Uterus (tissue), 3 donors: ENCODE measurements at regions not wholly inside any gene's neighbourhood (a gene's known extent, or its start where the extent isn't known, plus 50 kb on each side); places are given as distances from the start of the nearest gene placed in this dataset.

Experiments
- DNase-seq, 2 donors: peaks; one replicate each; pipeline ENCODE4 v3.0.0-alpha.2; 2019 to 2020
- H3K27ac ChIP-seq, 2 donors: fragments of 200-600 bp; sonication (generic); 1 replicate in 1 of 2; 2 replicates in 1 of 2; pipeline ENCODE4 v1.5.1; 2016 to 2018
- H3K27me3 ChIP-seq, 2 donors: fragments of 200-600 bp; sonication (generic); one replicate each; pipeline ENCODE4 v1.5.1; 2018 to 2019; ENCODE audit warnings: control low read depth in 1 of 2
- H3K36me3 ChIP-seq, 2 donors: fragments of 200-600 bp; sonication (generic); one replicate each; pipeline ENCODE4 v1.5.1; 2019; ENCODE audit warnings: control low read depth in 1 of 2
- H3K4me1 ChIP-seq, 2 donors: fragments of 200-600 bp; sonication (generic); one replicate each; pipeline ENCODE4 v1.5.1; 2018 to 2019; ENCODE audit warnings: control low read depth in 1 of 2
- H3K4me3 ChIP-seq, 2 donors: fragments of 200-600 bp; sonication (generic); 1 replicate in 1 of 2; 2 replicates in 1 of 2; pipeline ENCODE4 v1.5.1; 2018 to 2019; ENCODE audit warnings: mild to moderate bottlenecking in 1 of 2
- H3K9me3 ChIP-seq, 2 donors: fragments of 200-600 bp; sonication (generic); one replicate each; pipeline ENCODE4 v1.5.1; 2019; ENCODE audit warnings: control low read depth in 1 of 2
- CTCF ChIP-seq, 4 experiments: fragments of 200-600 bp in 2 of 4; fragments of 450-650 bp in 2 of 4; sonication (generic) in 2 of 4; IDR thresholded peaks; one replicate each; pipeline ENCODE4 v1.5.1; 2016 to 2019; ENCODE audit warnings: antibody characterized with exemption in 4 of 4, mild to moderate bottlenecking in 2 of 4, moderate library complexity in 1 of 4
- POLR2A ChIP-seq, 2 donors: fragments of 450-650 bp; IDR thresholded peaks; one replicate each; pipeline ENCODE4 v1.6.1; 2016; ENCODE audit warnings: antibody characterized with exemption in 2 of 2, mild to moderate bottlenecking in 1 of 2, moderate library complexity in 1 of 2
- intact Hi-C: fragments of 100-400 bp; cut with DNase I; formaldehyde crosslinking; loops from one replicate; pipeline ENCODE4 v1.15.1; 2023; ENCODE audit warnings: low total_unique reads
- donor health status: DM: yes; HTN: yes; CAD: no.

GRCh38 chr3:144865948-144866347 lies 894.3 kb downstream of the DIPK2A start:
- Histone ChIP-seq H3K27me3 (no peaks in the 10 kb centered on the region), H3K9me3 (no peaks in the 10 kb centered on the region), H3K4me3 (no peak overlapping the region), H3K27ac (no peak overlapping the region), H3K36me3 (no peaks in the 10 kb centered on the region), H3K4me1 (no peaks in the 10 kb centered on the region)
- TF ChIP-seq CTCF (IDR thresholded peaks at IDR 0.05) = no peak
- no peak for TF ChIP-seq POLR2A (IDR thresholded peaks at IDR 0.05)
- no peak for DNase-seq
- intact Hi-C loops = no loop called here

- no peak overlapping the region for H3K4me3 ChIP-seq
- H3K9me3 ChIP-seq = no peaks in the 10 kb centered on the region
- intact Hi-C loops = no loop called here
- no peaks in the 10 kb centered on the region for H3K4me1 ChIP-seq
- no peaks in the 10 kb centered on the region for H3K27me3 ChIP-seq
- H3K36me3 ChIP-seq = no peaks in the 10 kb centered on the region
- TF ChIP-seq POLR2A (IDR thresholded peaks at IDR 0.05) = no peak
- no peak for TF ChIP-seq CTCF (IDR thresholded peaks at IDR 0.05)
- DNase-seq = no peak
- no peak overlapping the region for H3K27ac ChIP-seq
Measured at GRCh38 chr3:144866476-144866875, 894.9 kb downstream of the DIPK2A start.

- DNase-seq = no peak
- Histone ChIP-seq H3K9me3 (no peaks in the 10 kb centered on the region), H3K4me1 (no peaks in the 10 kb centered on the region), H3K4me3 (no peak overlapping the region), H3K36me3 (no peaks in the 10 kb centered on the region), H3K27me3 (no peaks in the 10 kb centered on the region), H3K27ac (no peak overlapping the region)
- TF ChIP-seq POLR2A (IDR thresholded peaks at IDR 0.05) = no peak
- no peak for TF ChIP-seq CTCF (IDR thresholded peaks at IDR 0.05)
- intact Hi-C loops = no loop called here
Measured at GRCh38 chr3:144868506-144868905, 896.9 kb downstream of the DIPK2A start.

GRCh38 chr3:144873066-144873465 lies 901.4 kb downstream of the DIPK2A start:
- Histone ChIP-seq H3K27me3 (no peaks in the 10 kb centered on the region), H3K4me3 (no peak overlapping the region), H3K27ac (no peak overlapping the region), H3K9me3 (no peaks in the 10 kb centered on the region), H3K4me1 (no peaks in the 10 kb centered on the region), H3K36me3 (no peaks in the 10 kb centered on the region)
- TF ChIP-seq POLR2A (IDR thresholded peaks at IDR 0.05) (no peak), CTCF (IDR thresholded peaks at IDR 0.05) (no peak)
- intact Hi-C loops = no loop called here
- DNase-seq = no peak

GRCh38 chr3:144875211-144875610 lies 903.6 kb downstream of the DIPK2A start:
- DNase-seq = no peak
- intact Hi-C loops = no loop called here
- Histone ChIP-seq H3K27me3 (no peaks in the 10 kb centered on the region), H3K4me1 (no peaks in the 10 kb centered on the region), H3K9me3 (no peaks in the 10 kb centered on the region), H3K36me3 (no peaks in the 10 kb centered on the region), H3K4me3 (no peak overlapping the region), H3K27ac (no peak overlapping the region)
- TF ChIP-seq POLR2A (IDR thresholded peaks at IDR 0.05) (no peak), CTCF (IDR thresholded peaks at IDR 0.05) (no peak)
